GM23338 (cell line): ENCODE measurements at regions not wholly inside any gene's neighbourhood (a gene's known extent, or its start where the extent isn't known, plus 50 kb on each side); places are given as distances from the start of the nearest gene placed in this dataset.
"Not testable (repeated sequence)": the region's sequence is repeated elsewhere in the genome, so short reads cannot be mapped to it uniquely, and the experiment has no call there.

Experiments used
- ATAC-seq: fragments of 200-7000 bp; cut with Tn5 transposase; 3 replicates; pipeline ENCODE4 v1.9.1; 2020
- DNase-seq: peaks from one replicate; pipeline ENCODE4 v3.0.0-alpha.2; 2015; ENCODE audit warnings: low spot score
- H2AFZ ChIP-seq: fragments of 200-600 bp; sonication (generic); 2 replicates; pipeline ENCODE4 v1.8.0; 2016; ENCODE audit warnings: antibody characterized with exemption, mild to moderate bottlenecking, moderate library complexity
- H3F3A ChIP-seq: fragments of 200-600 bp; sonication (generic); replicated peaks from 2 replicates; pipeline ENCODE4 v1.8.0; 2017; ENCODE audit warnings: antibody characterized with exemption, mixed run types, low read depth
- H3K27ac ChIP-seq: fragments of 200-600 bp; sonication (generic); 2 replicates; pipeline ENCODE4 v1.6.1; 2016; ENCODE audit warnings: low read depth
- H3K27me3 ChIP-seq: fragments of 200-600 bp; sonication (generic); 2 replicates; pipeline ENCODE4 v1.8.0; 2016; ENCODE audit warnings: mild to moderate bottlenecking, mixed run types, moderate library complexity; ENCODE audit not compliant: insufficient read depth
- H3K36me3 ChIP-seq: fragments of 200-600 bp; sonication (generic); 2 replicates; pipeline ENCODE4 v1.8.0; 2016; ENCODE audit warnings: mild to moderate bottlenecking; ENCODE audit not compliant: insufficient read depth
- H3K4me1 ChIP-seq: fragments of 200-600 bp; sonication (generic); 2 replicates; pipeline ENCODE4 v1.8.0; 2016; ENCODE audit warnings: mild to moderate bottlenecking, moderate library complexity; ENCODE audit not compliant: insufficient read depth
- H3K4me2 ChIP-seq: fragments of 200-600 bp; sonication (generic); 2 replicates; pipeline ENCODE4 v1.7.1; 2017; ENCODE audit warnings: mixed run types
- H3K4me3 ChIP-seq: fragments of 200-600 bp; sonication (generic); 2 replicates; pipeline ENCODE4 v1.6.1; 2016; ENCODE audit warnings: mixed run types
- H3K79me2 ChIP-seq: fragments of 200-600 bp; sonication (generic); replicated peaks from 2 replicates; pipeline ENCODE4 v1.8.0; 2017; ENCODE audit warnings: mild to moderate bottlenecking; ENCODE audit not compliant: insufficient read depth
- H3K9me2 ChIP-seq: fragments of 200-600 bp; sonication (generic); 2 replicates; pipeline ENCODE4 v1.8.0; 2017; ENCODE audit not compliant: insufficient read depth
- H4K20me1 ChIP-seq: fragments of 200-600 bp; sonication (generic); replicated peaks from 2 replicates; pipeline ENCODE4 v1.8.0; 2017; ENCODE audit warnings: mild to moderate bottlenecking; ENCODE audit not compliant: insufficient read depth
- H3K27ac Mint-ChIP-seq: 2 replicates; pipeline ENCODE4 v1.8.0; 2020; ENCODE audit warnings: inconsistent platforms, mild to moderate bottlenecking, moderate library complexity, mixed read lengths
- H3K27me3 Mint-ChIP-seq: 3 replicates; pipeline ENCODE4 v1.8.0; 2022; ENCODE audit warnings: low read depth, mild to moderate bottlenecking, moderate library complexity, mixed read lengths, inconsistent platforms; ENCODE audit not compliant: insufficient read depth, poor library complexity
- H3K36me3 Mint-ChIP-seq: 3 replicates; pipeline ENCODE4 v1.8.0; 2021; ENCODE audit warnings: low read depth, mild to moderate bottlenecking, inconsistent platforms, moderate library complexity, mixed read lengths
- H3K4me1 Mint-ChIP-seq: 3 replicates; pipeline ENCODE4 v1.8.0; 2020; ENCODE audit warnings: mild to moderate bottlenecking, inconsistent platforms, mixed read lengths
- H3K4me3 Mint-ChIP-seq: 3 replicates; pipeline ENCODE4 v1.8.0; 2021; ENCODE audit warnings: moderate library complexity, mild to moderate bottlenecking, inconsistent platforms, mixed read lengths
- H3K9me3 Mint-ChIP-seq: 3 replicates; pipeline ENCODE4 v1.8.0; 2020; ENCODE audit warnings: moderate library complexity, mild to moderate bottlenecking, inconsistent platforms, mixed read lengths
- CREB1 ChIP-seq: fragments of 250-450 bp; sonication (Bioruptor Pico); IDR thresholded peaks from 2 replicates; pipeline ENCODE4 v1.5.0; 2020; ENCODE audit warnings: low read depth, mild to moderate bottlenecking, moderate library complexity
- EZH2phosphoT487 ChIP-seq: fragments of 200-600 bp; sonication (generic); IDR thresholded peaks from one replicate; pipeline ENCODE4 v1.8.1; 2018; ENCODE audit warnings: antibody characterized with exemption; ENCODE audit not compliant: unreplicated experiment
- POLR2AphosphoS5 ChIP-seq: IDR thresholded peaks from 2 replicates; pipeline ENCODE4 v1.6.1; 2016; ENCODE audit warnings: antibody characterized with exemption, low read depth
- STAT1 ChIP-seq: IDR thresholded peaks from one replicate; pipeline ENCODE4 v1.6.1; 2016; ENCODE audit warnings: antibody characterized with exemption; ENCODE audit not compliant: unreplicated experiment
- ZNF114 ChIP-seq: fragments of 250-450 bp; sonication (Bioruptor Pico); IDR thresholded peaks from 2 replicates; pipeline ENCODE4 v1.5.0; 2020; ENCODE audit warnings: mild to moderate bottlenecking, moderate library complexity
- ZNF331 ChIP-seq: fragments of 250-450 bp; sonication (Bioruptor Pico); IDR thresholded peaks from 2 replicates; pipeline ENCODE4 v1.5.0; 2020; ENCODE audit warnings: low read depth, mild to moderate bottlenecking, moderate library complexity
- TF ChIP-seq, protein P1 (sequence below): IDR thresholded peaks from 2 replicates; pipeline ENCODE4 v1.6.1; 2016; ENCODE audit warnings: antibody characterized with exemption
- TF ChIP-seq, protein P2 (sequence below): fragments of 250-450 bp; sonication (Bioruptor Pico); IDR thresholded peaks from 2 replicates; pipeline ENCODE4 v1.5.0; 2020; ENCODE audit warnings: mild to moderate bottlenecking, moderate library complexity
- TF ChIP-seq, protein P3 (sequence below): IDR thresholded peaks from one replicate; pipeline ENCODE4 v1.6.1; 2018; ENCODE audit warnings: antibody characterized with exemption; ENCODE audit not compliant: unreplicated experiment
- TF ChIP-seq, protein P4 (sequence below), 2 experiments: fragments of 200-600 bp in 1 of 2; sonication (generic) in 1 of 2; conservative IDR thresholded peaks; 2 replicates each; pipeline versions ENCODE4 v1.5.1 to v1.6.1; 2016 to 2017; ENCODE audit warnings: antibody characterized with exemption in 2 of 2, low read depth in 2 of 2, mild to moderate bottlenecking in 2 of 2, moderate library complexity in 1 of 2

DNA sequence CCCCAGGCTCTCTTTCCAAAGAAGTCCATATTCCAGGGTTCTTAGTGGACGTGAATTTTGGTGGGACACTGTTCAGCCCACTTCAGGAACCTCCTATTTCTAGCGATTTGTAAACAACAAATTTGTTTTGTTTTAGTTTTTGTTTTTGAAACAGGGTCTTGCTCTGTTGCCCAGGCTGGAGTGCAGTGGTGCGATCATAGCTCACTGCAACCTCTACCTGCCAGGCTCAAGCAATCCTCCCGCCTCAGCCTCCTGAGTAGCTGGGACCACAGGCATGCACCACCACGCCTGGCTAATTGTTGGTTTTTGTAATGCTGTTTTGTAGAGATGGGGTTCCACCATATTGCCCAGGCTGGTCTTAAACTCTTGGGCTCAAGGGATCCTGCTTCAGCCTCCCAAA, 56.7 kb downstream of the ARHGEF18 start:
- H3K4me3 ChIP-seq, H3F3A ChIP-seq, H3K27ac Mint-ChIP-seq, ATAC-seq, H3K4me2 ChIP-seq, H3K27ac ChIP-seq, H3K4me3 Mint-ChIP-seq, H3K4me1 ChIP-seq, H3K27me3 Mint-ChIP-seq, H2AFZ ChIP-seq, H3K36me3 ChIP-seq, DNase-seq, H3K4me1 Mint-ChIP-seq, H3K36me3 Mint-ChIP-seq, H3K27me3 ChIP-seq, H3K9me2 ChIP-seq, H3K9me3 Mint-ChIP-seq: not testable (repeated sequence)
- peaks cover 13% of the 10 kb centered on the region for H4K20me1 ChIP-seq
- peaks cover 92% of the 10 kb centered on the region for H3K79me2 ChIP-seq

DNA sequence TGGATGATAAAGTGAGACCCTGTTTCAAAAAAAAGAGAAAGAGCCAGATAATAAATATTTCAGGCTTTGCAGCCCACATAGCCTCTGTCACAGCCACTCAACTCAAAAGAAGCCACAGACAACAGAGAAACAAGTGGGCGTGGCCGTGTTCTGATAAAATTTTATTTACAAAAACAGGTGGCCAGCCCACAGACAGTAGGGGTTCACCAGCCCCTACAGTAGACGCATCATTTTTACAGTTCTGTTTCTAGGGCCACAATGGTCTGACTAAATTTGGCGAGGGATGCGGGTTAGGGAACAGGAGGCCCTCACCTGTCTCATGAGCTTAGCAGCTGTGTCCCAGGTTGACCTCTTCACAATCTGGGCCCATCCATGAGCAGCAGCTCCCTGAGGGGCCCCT, 59.5 kb downstream of the ARHGEF18 start:
- Mint-ChIP-seq H3K36me3 (peaks cover 5% of the 10 kb centered on the region; the same call in 1 of the 3 replicates), H3K4me3 (no peak overlapping the region), H3K27ac (no peak overlapping the region), H3K27me3 (no peaks in the 10 kb centered on the region), H3K4me1 (peaks cover 4% of the 10 kb centered on the region; the same call in 2 of the 3 replicates), H3K9me3 (no peaks in the 10 kb centered on the region)
- DNase-seq (no peak), ATAC-seq (no peak)
- H3K4me3 ChIP-seq, result no peak overlapping the region
- H3K4me1 ChIP-seq, result no peaks in the 10 kb centered on the region; the same call in 1 of the 2 replicates
- no peak overlapping the region for H3K27ac ChIP-seq
- no peaks in the 10 kb centered on the region for H3K27me3 ChIP-seq
- H4K20me1 ChIP-seq, result peaks cover 11% of the 10 kb centered on the region
- H3K36me3 ChIP-seq, result no peaks in the 10 kb centered on the region
- 0 out of 2 replicates have a peak, but pooled peaks cover 3% of the 10 kb centered on the region for H3F3A ChIP-seq
- no peak overlapping the region for H2AFZ ChIP-seq
- H3K9me2 ChIP-seq, result no peaks in the 10 kb centered on the region
- peaks cover 70% of the 10 kb centered on the region for H3K79me2 ChIP-seq
- H3K4me2 ChIP-seq, result no peak overlapping the region
- no peak for TF ChIP-seq ZNF331 (CRISPR knock-in tag)
- TF ChIP-seq, protein P1, sequence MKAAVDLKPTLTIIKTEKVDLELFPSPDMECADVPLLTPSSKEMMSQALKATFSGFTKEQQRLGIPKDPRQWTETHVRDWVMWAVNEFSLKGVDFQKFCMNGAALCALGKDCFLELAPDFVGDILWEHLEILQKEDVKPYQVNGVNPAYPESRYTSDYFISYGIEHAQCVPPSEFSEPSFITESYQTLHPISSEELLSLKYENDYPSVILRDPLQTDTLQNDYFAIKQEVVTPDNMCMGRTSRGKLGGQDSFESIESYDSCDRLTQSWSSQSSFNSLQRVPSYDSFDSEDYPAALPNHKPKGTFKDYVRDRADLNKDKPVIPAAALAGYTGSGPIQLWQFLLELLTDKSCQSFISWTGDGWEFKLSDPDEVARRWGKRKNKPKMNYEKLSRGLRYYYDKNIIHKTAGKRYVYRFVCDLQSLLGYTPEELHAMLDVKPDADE, result no peak
- TF ChIP-seq EZH2phosphoT487, result no peak
- TF ChIP-seq, protein P2, sequence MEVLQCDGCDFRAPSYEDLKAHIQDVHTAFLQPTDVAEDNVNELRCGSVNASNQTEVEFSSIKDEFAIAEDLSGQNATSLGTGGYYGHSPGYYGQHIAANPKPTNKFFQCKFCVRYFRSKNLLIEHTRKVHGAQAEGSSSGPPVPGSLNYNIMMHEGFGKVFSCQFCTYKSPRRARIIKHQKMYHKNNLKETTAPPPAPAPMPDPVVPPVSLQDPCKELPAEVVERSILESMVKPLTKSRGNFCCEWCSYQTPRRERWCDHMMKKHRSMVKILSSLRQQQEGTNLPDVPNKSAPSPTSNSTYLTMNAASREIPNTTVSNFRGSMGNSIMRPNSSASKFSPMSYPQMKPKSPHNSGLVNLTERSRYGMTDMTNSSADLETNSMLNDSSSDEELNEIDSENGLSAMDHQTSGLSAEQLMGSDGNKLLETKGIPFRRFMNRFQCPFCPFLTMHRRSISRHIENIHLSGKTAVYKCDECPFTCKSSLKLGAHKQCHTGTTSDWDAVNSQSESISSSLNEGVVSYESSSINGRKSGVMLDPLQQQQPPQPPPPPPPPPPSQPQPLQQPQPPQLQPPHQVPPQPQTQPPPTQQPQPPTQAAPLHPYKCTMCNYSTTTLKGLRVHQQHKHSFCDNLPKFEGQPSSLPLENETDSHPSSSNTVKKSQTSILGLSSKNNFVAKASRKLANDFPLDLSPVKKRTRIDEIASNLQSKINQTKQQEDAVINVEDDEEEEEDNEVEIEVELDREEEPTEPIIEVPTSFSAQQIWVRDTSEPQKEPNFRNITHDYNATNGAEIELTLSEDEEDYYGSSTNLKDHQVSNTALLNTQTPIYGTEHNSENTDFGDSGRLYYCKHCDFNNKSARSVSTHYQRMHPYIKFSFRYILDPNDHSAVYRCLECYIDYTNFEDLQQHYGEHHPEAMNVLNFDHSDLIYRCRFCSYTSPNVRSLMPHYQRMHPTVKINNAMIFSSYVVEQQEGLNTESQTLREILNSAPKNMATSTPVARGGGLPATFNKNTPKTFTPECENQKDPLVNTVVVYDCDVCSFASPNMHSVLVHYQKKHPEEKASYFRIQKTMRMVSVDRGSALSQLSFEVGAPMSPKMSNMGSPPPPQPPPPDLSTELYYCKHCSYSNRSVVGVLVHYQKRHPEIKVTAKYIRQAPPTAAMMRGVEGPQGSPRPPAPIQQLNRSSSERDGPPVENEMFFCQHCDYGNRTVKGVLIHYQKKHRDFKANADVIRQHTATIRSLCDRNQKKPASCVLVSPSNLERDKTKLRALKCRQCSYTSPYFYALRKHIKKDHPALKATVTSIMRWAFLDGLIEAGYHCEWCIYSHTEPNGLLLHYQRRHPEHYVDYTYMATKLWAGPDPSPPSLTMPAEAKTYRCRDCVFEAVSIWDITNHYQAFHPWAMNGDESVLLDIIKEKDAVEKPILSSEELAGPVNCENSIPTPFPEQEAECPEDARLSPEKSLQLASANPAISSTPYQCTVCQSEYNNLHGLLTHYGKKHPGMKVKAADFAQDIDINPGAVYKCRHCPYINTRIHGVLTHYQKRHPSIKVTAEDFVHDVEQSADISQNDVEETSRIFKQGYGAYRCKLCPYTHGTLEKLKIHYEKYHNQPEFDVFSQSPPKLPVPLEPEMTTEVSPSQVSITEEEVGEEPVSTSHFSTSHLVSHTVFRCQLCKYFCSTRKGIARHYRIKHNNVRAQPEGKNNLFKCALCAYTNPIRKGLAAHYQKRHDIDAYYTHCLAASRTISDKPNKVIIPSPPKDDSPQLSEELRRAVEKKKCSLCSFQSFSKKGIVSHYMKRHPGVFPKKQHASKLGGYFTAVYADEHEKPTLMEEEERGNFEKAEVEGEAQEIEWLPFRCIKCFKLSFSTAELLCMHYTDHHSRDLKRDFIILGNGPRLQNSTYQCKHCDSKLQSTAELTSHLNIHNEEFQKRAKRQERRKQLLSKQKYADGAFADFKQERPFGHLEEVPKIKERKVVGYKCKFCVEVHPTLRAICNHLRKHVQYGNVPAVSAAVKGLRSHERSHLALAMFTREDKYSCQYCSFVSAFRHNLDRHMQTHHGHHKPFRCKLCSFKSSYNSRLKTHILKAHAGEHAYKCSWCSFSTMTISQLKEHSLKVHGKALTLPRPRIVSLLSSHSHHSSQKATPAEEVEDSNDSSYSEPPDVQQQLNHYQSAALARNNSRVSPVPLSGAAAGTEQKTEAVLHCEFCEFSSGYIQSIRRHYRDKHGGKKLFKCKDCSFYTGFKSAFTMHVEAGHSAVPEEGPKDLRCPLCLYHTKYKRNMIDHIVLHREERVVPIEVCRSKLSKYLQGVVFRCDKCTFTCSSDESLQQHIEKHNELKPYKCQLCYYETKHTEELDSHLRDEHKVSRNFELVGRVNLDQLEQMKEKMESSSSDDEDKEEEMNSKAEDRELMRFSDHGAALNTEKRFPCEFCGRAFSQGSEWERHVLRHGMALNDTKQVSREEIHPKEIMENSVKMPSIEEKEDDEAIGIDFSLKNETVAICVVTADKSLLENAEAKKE (CRISPR knock-in tag), result no peak
- no peak for TF ChIP-seq POLR2AphosphoS5
- TF ChIP-seq, protein P3, sequence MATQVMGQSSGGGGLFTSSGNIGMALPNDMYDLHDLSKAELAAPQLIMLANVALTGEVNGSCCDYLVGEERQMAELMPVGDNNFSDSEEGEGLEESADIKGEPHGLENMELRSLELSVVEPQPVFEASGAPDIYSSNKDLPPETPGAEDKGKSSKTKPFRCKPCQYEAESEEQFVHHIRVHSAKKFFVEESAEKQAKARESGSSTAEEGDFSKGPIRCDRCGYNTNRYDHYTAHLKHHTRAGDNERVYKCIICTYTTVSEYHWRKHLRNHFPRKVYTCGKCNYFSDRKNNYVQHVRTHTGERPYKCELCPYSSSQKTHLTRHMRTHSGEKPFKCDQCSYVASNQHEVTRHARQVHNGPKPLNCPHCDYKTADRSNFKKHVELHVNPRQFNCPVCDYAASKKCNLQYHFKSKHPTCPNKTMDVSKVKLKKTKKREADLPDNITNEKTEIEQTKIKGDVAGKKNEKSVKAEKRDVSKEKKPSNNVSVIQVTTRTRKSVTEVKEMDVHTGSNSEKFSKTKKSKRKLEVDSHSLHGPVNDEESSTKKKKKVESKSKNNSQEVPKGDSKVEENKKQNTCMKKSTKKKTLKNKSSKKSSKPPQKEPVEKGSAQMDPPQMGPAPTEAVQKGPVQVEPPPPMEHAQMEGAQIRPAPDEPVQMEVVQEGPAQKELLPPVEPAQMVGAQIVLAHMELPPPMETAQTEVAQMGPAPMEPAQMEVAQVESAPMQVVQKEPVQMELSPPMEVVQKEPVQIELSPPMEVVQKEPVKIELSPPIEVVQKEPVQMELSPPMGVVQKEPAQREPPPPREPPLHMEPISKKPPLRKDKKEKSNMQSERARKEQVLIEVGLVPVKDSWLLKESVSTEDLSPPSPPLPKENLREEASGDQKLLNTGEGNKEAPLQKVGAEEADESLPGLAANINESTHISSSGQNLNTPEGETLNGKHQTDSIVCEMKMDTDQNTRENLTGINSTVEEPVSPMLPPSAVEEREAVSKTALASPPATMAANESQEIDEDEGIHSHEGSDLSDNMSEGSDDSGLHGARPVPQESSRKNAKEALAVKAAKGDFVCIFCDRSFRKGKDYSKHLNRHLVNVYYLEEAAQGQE, result no peak
- TF ChIP-seq, protein P4, sequence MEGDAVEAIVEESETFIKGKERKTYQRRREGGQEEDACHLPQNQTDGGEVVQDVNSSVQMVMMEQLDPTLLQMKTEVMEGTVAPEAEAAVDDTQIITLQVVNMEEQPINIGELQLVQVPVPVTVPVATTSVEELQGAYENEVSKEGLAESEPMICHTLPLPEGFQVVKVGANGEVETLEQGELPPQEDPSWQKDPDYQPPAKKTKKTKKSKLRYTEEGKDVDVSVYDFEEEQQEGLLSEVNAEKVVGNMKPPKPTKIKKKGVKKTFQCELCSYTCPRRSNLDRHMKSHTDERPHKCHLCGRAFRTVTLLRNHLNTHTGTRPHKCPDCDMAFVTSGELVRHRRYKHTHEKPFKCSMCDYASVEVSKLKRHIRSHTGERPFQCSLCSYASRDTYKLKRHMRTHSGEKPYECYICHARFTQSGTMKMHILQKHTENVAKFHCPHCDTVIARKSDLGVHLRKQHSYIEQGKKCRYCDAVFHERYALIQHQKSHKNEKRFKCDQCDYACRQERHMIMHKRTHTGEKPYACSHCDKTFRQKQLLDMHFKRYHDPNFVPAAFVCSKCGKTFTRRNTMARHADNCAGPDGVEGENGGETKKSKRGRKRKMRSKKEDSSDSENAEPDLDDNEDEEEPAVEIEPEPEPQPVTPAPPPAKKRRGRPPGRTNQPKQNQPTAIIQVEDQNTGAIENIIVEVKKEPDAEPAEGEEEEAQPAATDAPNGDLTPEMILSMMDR (conservative IDR thresholded peaks at IDR 0.05; ENCODE audit: low read depth in 2 of 2), result no peak
- TF ChIP-seq STAT1, result no peak
- no peak for TF ChIP-seq CREB1 (CRISPR knock-in tag)
- no peak for TF ChIP-seq ZNF114
